DMS153 treated with DMSO at 0.1 percent for 48 hours (cell line): ENCODE measurements at regions not wholly inside any gene's neighbourhood (a gene's known extent, or its start where the extent isn't known, plus 50 kb on each side); places are given as distances from the start of the nearest gene placed in this dataset.

Experiments used
- DNase-seq: peaks from one replicate; lab custom pipeline; 2025; ENCODE audit not compliant: unreplicated experiment; lab: John Stamatoyannopoulos, UW

GRCh38 chr20:39213476-39214145 lies 251.5 kb downstream of the DHX35 start:
- no peak for DNase-seq

GRCh38 chr20:39211060-39211748 lies 249.1 kb downstream of the DHX35 start:
- no peak for DNase-seq

GRCh38 chr20:39210341-39211036 lies 248.3 kb downstream of the DHX35 start:
- DNase-seq: no peak

GRCh38 chr20:39206899-39207564 lies 244.9 kb downstream of the DHX35 start:
- DNase-seq: no peak

GRCh38 chr20:39195582-39196021 lies 233.5 kb downstream of the DHX35 start:
- DNase-seq: peak; percentile 3

- DNase-seq: no peak
Observed at GRCh38 chr20:39190666-39191570, 228.8 kb downstream of the DHX35 start.

GRCh38 chr20:39188266-39188765 lies 226.2 kb downstream of the DHX35 start:
- DNase-seq: no peak

- DNase-seq: no peak
Observed at GRCh38 chr20:39181490-39181889, 219.3 kb downstream of the DHX35 start.

GRCh38 chr20:39176457-39176856 lies 214.3 kb downstream of the DHX35 start:
- no peak for DNase-seq

- no peak for DNase-seq
Observed at GRCh38 chr20:39170896-39171463, 208.8 kb downstream of the DHX35 start.

- DNase-seq: no peak
Observed at GRCh38 chr20:39165099-39165498, 203.0 kb downstream of the DHX35 start.

GRCh38 chr20:39164642-39165041 lies 202.5 kb downstream of the DHX35 start:
- no peak for DNase-seq

- DNase-seq: no peak
Observed at GRCh38 chr20:39163993-39164392, 201.8 kb downstream of the DHX35 start.

- DNase-seq: no peak
Observed at GRCh38 chr20:39161900-39162299, 199.8 kb downstream of the DHX35 start.

GRCh38 chr20:39155971-39156370 lies 193.8 kb downstream of the DHX35 start:
- DNase-seq: no peak

- no peak for DNase-seq
Observed at GRCh38 chr20:39152742-39153141, 190.6 kb downstream of the DHX35 start.

GRCh38 chr20:39152126-39152525 lies 190.0 kb downstream of the DHX35 start:
- DNase-seq: no peak

GRCh38 chr20:39150501-39150900 lies 188.4 kb downstream of the DHX35 start:
- no peak for DNase-seq

GRCh38 chr20:39146394-39146793 lies 184.2 kb downstream of the DHX35 start:
- no peak for DNase-seq

- DNase-seq: no peak
Observed at GRCh38 chr20:39145921-39146320, 183.8 kb downstream of the DHX35 start.
